Activated naive CD8-positive, alpha-beta T cell treated with anti-CD3 and anti-CD28 coated beads, Interleukin-2, amount 50 U/mL, for 24 hours (primary cell): ENCODE measurements at regions not wholly inside any gene's neighbourhood (a gene's known extent, or its start where the extent isn't known, plus 50 kb on each side); places are given as distances from the start of the nearest gene placed in this dataset.
"Not testable (repeated sequence)": the region's sequence is repeated elsewhere in the genome, so short reads cannot be mapped to it uniquely, and the experiment has no call there.

Experiments used
- ATAC-seq: fragments of 150-1000 bp; cut with Tn5 transposase; one replicate; pipeline ENCODE4 v1.10.0; 2021
- DNase-seq: peaks from one replicate; pipeline ENCODE4 v3.0.0; 2021
- H3K27ac Mint-ChIP-seq: one replicate; pipeline ENCODE4 v1.8.0; 2021; ENCODE audit warnings: mild to moderate bottlenecking, mixed read lengths
- H3K27me3 Mint-ChIP-seq: one replicate; pipeline ENCODE4 v1.8.0; 2021; ENCODE audit warnings: mixed read lengths
- H3K36me3 Mint-ChIP-seq: one replicate; pipeline ENCODE4 v1.8.0; 2021; ENCODE audit warnings: low read depth, mixed read lengths
- H3K4me1 Mint-ChIP-seq: one replicate; pipeline ENCODE4 v1.8.0; 2021; ENCODE audit warnings: mixed read lengths
- H3K4me3 Mint-ChIP-seq: one replicate; pipeline ENCODE4 v1.8.0; 2021; ENCODE audit warnings: mild to moderate bottlenecking, moderate library complexity, mixed read lengths
- H3K9me3 Mint-ChIP-seq: one replicate; pipeline ENCODE4 v1.8.0; 2021; ENCODE audit warnings: mixed read lengths

- not testable (repeated sequence) for H3K36me3 Mint-ChIP-seq, H3K27ac Mint-ChIP-seq, ATAC-seq, DNase-seq, H3K27me3 Mint-ChIP-seq, H3K4me3 Mint-ChIP-seq, H3K4me1 Mint-ChIP-seq
- peaks cover 11% of the 10 kb centered on the region for H3K9me3 Mint-ChIP-seq
Observed at GRCh38 chr21:25531538-25532250, 75.6 kb downstream of the MRPL39 start.

- peaks cover 3% of the 10 kb centered on the region for H3K4me1 Mint-ChIP-seq
- no peaks in the 10 kb centered on the region for H3K36me3 Mint-ChIP-seq
- DNase-seq = no peak
- ATAC-seq = no peak
- peaks cover 5% of the 10 kb centered on the region for H3K9me3 Mint-ChIP-seq
- peaks cover 14% of the 10 kb centered on the region for H3K27me3 Mint-ChIP-seq
- no peak overlapping the region for H3K27ac Mint-ChIP-seq
- no peak overlapping the region for H3K4me3 Mint-ChIP-seq
Observed at GRCh38 chr21:25528515-25528914, 78.8 kb downstream of the MRPL39 start.

DNA sequence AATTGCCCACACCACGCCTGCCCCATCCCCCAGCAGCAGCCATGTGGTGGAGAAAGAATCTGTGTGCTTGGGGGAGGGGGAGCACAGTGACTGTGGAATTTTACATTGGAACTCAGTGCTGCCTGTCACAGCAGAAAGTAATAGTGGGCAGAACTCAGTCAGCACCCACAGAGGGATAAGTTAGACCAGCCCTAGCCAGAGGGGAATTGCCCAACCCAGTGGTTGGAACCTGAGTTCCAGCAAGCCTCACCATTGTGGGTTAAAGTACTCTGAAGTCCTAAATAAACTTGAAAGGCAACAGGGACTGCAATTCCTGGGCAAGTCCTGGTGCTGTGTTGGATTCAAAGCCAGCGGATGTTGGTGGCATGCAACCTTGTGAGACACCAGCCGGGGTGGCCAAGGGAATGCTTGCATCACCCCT, 88.8 kb downstream of the MRPL39 start:
- DNase-seq = no peak
- peaks cover 31% of the 10 kb centered on the region for H3K4me1 Mint-ChIP-seq
- H3K36me3 Mint-ChIP-seq = peaks cover 6% of the 10 kb centered on the region

DNA sequence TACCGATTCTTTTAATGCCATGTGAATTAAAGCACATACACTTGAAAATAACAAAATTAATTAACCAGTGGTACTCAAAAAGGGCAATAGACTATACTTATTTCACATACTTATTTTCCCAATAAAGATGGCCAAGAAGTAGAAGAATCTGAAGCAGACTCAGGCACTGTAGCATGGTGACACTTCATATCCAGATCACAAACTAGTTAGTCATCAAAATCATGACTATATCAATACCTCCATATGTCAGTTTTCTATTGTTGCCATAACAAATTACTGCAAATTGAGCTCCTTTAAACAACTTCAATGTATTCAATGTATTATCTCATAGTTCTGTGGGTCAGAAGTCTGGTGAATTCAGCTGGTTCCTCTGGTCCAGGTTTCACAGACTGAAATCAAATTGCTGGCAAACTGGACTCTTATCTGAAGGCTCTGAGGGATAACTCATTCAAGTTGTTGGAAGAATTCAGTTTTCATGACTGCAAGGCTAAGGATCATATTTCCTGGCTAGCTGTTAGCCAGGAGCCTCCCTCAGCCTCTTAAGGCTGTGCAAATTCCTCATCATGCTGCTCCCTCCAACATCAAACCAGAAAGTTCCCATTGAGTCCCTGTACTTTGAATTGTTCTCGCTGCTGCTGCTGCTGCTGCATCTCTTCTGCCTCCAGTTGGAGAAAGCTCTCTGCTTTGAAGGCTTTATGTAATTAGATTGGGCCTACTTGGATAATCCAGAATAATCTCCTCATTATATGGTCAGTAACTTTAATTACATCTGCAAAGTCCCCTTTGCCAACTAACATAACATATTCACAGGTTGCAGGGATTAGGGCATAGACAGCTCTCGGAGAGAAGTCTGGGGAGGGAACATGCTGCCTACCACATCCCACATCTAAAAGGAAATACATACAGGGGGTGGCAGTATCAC, 91.5 kb downstream of the MRPL39 start:
- DNase-seq (no peak), ATAC-seq (peak; percentile 67)
- Mint-ChIP-seq H3K36me3 (peaks cover 14% of the 10 kb centered on the region), H3K4me1 (peaks cover 54% of the 10 kb centered on the region), H3K27ac (no peak overlapping the region), H3K4me3 (no peak overlapping the region), H3K27me3 (no peaks in the 10 kb centered on the region), H3K9me3 (peaks cover 3% of the 10 kb centered on the region)

More for the DNA sequence above, 88.8 kb downstream of the MRPL39 start:
- peaks cover 1% of the 10 kb centered on the region for H3K9me3 Mint-ChIP-seq
- peaks cover 10% of the 10 kb centered on the region for H3K27me3 Mint-ChIP-seq
- H3K27ac Mint-ChIP-seq = no peak overlapping the region
- ATAC-seq = no peak
- H3K4me3 Mint-ChIP-seq = no peak overlapping the region

- ATAC-seq (no peak), DNase-seq (no peak)
- Mint-ChIP-seq H3K4me1 (peaks cover 68% of the 10 kb centered on the region), H3K27me3 (no peaks in the 10 kb centered on the region), H3K36me3 (peaks cover 16% of the 10 kb centered on the region), H3K9me3 (peaks cover 3% of the 10 kb centered on the region), H3K4me3 (peak overlapping the region; percentile 74), H3K27ac (peak overlapping the region; percentile 93)
Observed at GRCh38 chr21:25513810-25514209, 93.5 kb downstream of the MRPL39 start.

- DNase-seq = no peak
- Mint-ChIP-seq H3K4me3 (peak overlapping the region; percentile 74), H3K27ac (peak overlapping the region; percentile 93), H3K9me3 (peaks cover 3% of the 10 kb centered on the region), H3K4me1 (peaks cover 79% of the 10 kb centered on the region), H3K36me3 (peaks cover 18% of the 10 kb centered on the region), H3K27me3 (no peaks in the 10 kb centered on the region)
- peak; percentile 53 for ATAC-seq
Observed at GRCh38 chr21:25512095-25513081, 94.9 kb downstream of the MRPL39 start.

GRCh38 chr21:25509862-25510261, 97.4 kb downstream of the MRPL39 start:
- DNase-seq = no peak
- H3K36me3 Mint-ChIP-seq = peaks cover 24% of the 10 kb centered on the region
- H3K9me3 Mint-ChIP-seq = peaks cover 11% of the 10 kb centered on the region
- peak; percentile 84 for ATAC-seq
- peaks cover 86% of the 10 kb centered on the region for H3K4me1 Mint-ChIP-seq
- no peaks in the 10 kb centered on the region for H3K27me3 Mint-ChIP-seq
- peak overlapping the region; percentile 93 for H3K27ac Mint-ChIP-seq
- H3K4me3 Mint-ChIP-seq = peak overlapping the region; percentile 70

GRCh38 chr21:25508364-25508763, 98.9 kb downstream of the MRPL39 start:
- peaks cover 14% of the 10 kb centered on the region for H3K9me3 Mint-ChIP-seq
- H3K36me3 Mint-ChIP-seq = peaks cover 34% of the 10 kb centered on the region
- peak overlapping the region; percentile 93 for H3K27ac Mint-ChIP-seq
- H3K27me3 Mint-ChIP-seq = no peaks in the 10 kb centered on the region
- no peak for ATAC-seq
- H3K4me3 Mint-ChIP-seq = peak overlapping the region; percentile 67
- no peak for DNase-seq
- H3K4me1 Mint-ChIP-seq = peaks cover 86% of the 10 kb centered on the region

- Mint-ChIP-seq H3K4me3 (peak overlapping the region; percentile 67), H3K27ac (peak overlapping the region; percentile 93), H3K36me3 (peaks cover 32% of the 10 kb centered on the region), H3K4me1 (peaks cover 83% of the 10 kb centered on the region), H3K27me3 (no peaks in the 10 kb centered on the region), H3K9me3 (peaks cover 13% of the 10 kb centered on the region)
- ATAC-seq (peak; percentile 46), DNase-seq (no peak)
Observed at GRCh38 chr21:25507522-25507921, 99.8 kb downstream of the MRPL39 start.

- H3K36me3 Mint-ChIP-seq = peaks cover 30% of the 10 kb centered on the region
- H3K27me3 Mint-ChIP-seq = no peaks in the 10 kb centered on the region
- no peak for DNase-seq
- H3K27ac Mint-ChIP-seq = peak overlapping the region; percentile 93
- no peak for ATAC-seq
- peaks cover 83% of the 10 kb centered on the region for H3K4me1 Mint-ChIP-seq
- H3K4me3 Mint-ChIP-seq = peak overlapping the region; percentile 67
- peaks cover 13% of the 10 kb centered on the region for H3K9me3 Mint-ChIP-seq
Observed at GRCh38 chr21:25506887-25507286, 100.4 kb downstream of the MRPL39 start.

- Mint-ChIP-seq H3K4me1 (peaks cover 86% of the 10 kb centered on the region), H3K27me3 (no peaks in the 10 kb centered on the region), H3K4me3 (peak overlapping the region; percentile 54), H3K27ac (peak overlapping the region; percentile 88), H3K36me3 (peaks cover 33% of the 10 kb centered on the region), H3K9me3 (peaks cover 16% of the 10 kb centered on the region)
- DNase-seq = no peak
- no peak for ATAC-seq
Observed at GRCh38 chr21:25506261-25506660, 101.0 kb downstream of the MRPL39 start.

DNA sequence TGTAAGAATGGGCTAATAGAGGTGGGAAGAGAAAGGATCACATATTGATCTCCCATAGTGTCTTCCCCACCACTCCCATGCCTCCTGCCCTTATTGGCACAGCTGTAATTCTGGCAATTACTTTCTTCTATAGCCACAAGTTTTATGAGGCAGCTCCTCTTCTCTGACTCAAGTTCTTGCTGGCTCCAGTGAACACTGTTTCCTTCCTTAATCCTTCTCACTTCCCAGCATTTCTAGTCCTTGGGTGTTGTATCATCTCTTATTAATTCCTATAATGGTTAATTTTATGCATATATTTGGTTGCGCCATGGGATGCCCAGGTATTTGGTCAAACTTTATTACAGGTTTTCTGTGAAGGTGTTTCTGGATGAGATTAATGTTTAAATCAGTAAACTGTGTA, 103.3 kb downstream of the MRPL39 start:
- Mint-ChIP-seq H3K4me1 (peaks cover 85% of the 10 kb centered on the region), H3K4me3 (peak overlapping the region; percentile 12), H3K27me3 (no peaks in the 10 kb centered on the region), H3K27ac (peak overlapping the region; percentile 93), H3K36me3 (peaks cover 48% of the 10 kb centered on the region), H3K9me3 (peaks cover 28% of the 10 kb centered on the region)
- DNase-seq (no peak), ATAC-seq (no peak)

DNA sequence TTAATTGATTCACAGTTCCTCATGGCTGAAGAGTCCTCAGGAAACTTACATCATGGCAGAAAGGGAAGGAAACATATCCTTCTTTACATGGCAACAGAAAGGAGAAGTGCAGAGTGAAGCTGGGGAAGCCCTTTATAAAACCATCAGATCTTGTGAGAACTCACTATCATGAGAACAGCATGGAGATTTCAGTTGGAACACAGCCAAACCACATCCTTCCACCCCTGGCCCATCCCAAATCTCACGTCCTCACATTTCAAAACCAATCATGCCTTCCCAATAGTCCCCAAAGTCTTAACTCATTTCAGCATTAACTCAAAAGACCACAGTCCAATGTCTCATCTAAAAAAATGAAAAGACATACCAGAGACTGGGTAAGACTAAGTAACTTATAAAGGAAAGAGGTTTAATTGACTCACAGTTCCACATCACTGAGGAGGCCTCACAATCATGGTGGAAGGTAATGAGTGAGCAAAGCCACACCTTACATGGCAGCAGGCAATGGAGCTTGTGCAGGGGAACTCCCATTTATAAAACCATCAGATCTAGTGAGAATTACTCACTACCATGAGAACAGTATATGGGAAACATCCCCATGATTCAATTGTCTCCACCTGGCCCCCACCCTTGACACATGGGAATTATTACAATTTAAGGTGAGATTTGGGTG, 105.2 kb downstream of the MRPL39 start:
- ATAC-seq = peak; percentile 97
- Mint-ChIP-seq H3K27me3 (no peaks in the 10 kb centered on the region), H3K9me3 (peaks cover 33% of the 10 kb centered on the region), H3K27ac (peak overlapping the region; percentile 97), H3K36me3 (peaks cover 57% of the 10 kb centered on the region), H3K4me1 (peaks cover 80% of the 10 kb centered on the region), H3K4me3 (peak overlapping the region; percentile 58)
- peak; percentile 68 for DNase-seq
